ENCODE measurements at regions not wholly inside any gene's neighbourhood (a gene's known extent, or its start where the extent isn't known, plus 50 kb on each side); places are given as distances from the start of the nearest gene placed in this dataset.

DNA sequence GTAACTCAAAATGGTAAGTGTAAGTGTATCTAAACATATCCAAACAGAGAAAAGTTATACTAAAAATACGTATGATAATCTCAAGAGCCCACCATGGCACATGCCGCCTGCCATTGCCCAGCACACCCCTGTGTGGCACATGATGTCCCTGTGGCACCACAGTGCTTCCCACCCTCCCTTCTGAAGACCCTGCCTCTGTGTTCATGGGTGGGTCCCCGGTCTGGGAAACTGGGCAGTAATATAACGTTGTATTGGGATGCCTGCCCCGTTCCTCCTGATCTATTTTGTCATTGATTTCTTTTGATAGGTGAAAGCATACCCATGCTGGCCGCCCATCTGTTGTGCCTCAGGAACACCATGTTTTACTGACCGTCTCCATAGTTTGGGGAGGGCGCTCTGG is 296.8 kb upstream of the SHH start:
- TF ChIP-seq, protein P1, sequence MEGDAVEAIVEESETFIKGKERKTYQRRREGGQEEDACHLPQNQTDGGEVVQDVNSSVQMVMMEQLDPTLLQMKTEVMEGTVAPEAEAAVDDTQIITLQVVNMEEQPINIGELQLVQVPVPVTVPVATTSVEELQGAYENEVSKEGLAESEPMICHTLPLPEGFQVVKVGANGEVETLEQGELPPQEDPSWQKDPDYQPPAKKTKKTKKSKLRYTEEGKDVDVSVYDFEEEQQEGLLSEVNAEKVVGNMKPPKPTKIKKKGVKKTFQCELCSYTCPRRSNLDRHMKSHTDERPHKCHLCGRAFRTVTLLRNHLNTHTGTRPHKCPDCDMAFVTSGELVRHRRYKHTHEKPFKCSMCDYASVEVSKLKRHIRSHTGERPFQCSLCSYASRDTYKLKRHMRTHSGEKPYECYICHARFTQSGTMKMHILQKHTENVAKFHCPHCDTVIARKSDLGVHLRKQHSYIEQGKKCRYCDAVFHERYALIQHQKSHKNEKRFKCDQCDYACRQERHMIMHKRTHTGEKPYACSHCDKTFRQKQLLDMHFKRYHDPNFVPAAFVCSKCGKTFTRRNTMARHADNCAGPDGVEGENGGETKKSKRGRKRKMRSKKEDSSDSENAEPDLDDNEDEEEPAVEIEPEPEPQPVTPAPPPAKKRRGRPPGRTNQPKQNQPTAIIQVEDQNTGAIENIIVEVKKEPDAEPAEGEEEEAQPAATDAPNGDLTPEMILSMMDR (IDR thresholded peaks at IDR 0.05; ENCODE audit: insufficient read depth, low read length, poor library complexity, severe bottlenecking): no peak
- no peak for TF ChIP-seq EZH2phosphoT487 (conservative IDR thresholded peaks at IDR 0.05; ENCODE audit: low read length)
